Fibroblast of lung (primary cell): ENCODE measurements at regions not wholly inside any gene's neighbourhood (a gene's known extent, or its start where the extent isn't known, plus 50 kb on each side); places are given as distances from the start of the nearest gene placed in this dataset.

Source experiments
- EZH2 ChIP-seq: IDR thresholded peaks from 2 replicates; pipeline ENCODE4 v1.5.1; 2012; ENCODE audit warnings: low read length, control low read depth, mild to moderate bottlenecking; ENCODE audit errors: missing control alignments
- TF ChIP-seq, protein P1 (sequence below), 2 donors: IDR thresholded peaks in 1 of 2; conservative IDR thresholded peaks in 1 of 2; 1 replicate in 1 of 2; 2 replicates in 1 of 2; pipeline ENCODE4 v1.5.1; 2011 to 2012; ENCODE audit warnings: low read length in 2 of 2, control low read depth in 1 of 2, inconsistent platforms in 1 of 2, low read depth in 1 of 2, mild to moderate bottlenecking in 1 of 2

DNA sequence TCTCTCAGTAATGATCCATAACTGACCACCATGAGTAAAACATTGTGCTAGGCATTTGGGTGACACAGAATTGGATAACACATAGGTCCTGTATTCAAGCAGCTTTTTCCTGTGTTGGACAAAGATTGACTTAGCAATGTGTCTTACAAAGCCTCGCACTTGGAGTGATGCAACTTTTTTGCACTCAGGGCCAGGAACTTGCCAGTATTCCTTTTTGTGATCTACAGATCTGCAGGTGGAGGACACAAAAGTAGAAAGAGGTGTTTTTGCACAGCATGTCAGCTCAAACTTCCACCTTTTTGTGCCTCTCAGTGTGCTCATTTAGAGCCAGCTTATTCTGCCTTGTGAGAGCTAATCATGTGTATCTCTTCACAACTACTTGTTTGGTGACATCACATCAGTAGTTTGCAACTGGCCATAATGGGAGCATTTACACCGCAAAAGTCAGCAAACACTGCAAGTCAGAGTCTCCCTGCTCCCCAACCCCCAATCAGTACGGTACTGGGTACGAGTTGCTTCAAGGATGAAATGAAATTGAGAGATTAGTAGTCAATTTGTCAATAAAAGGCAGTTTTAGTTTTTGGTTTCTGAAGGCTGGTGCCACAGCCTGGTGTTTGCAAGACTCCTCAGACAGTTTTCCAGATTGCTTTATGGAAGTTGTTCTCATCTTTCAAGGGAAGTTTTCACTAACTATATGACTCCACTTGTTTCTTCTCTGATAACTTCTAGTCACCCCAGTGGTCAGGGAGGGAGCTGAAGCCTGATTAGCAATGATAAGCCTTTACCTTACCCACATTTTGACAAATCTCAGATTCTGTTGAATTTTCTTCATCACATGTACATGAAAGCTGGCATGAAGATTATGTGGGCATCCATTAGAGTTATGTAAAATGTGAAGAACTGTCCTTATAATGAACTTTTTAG lies 149.1 kb downstream of the PDCD6IP start:
- TF ChIP-seq, protein P1, sequence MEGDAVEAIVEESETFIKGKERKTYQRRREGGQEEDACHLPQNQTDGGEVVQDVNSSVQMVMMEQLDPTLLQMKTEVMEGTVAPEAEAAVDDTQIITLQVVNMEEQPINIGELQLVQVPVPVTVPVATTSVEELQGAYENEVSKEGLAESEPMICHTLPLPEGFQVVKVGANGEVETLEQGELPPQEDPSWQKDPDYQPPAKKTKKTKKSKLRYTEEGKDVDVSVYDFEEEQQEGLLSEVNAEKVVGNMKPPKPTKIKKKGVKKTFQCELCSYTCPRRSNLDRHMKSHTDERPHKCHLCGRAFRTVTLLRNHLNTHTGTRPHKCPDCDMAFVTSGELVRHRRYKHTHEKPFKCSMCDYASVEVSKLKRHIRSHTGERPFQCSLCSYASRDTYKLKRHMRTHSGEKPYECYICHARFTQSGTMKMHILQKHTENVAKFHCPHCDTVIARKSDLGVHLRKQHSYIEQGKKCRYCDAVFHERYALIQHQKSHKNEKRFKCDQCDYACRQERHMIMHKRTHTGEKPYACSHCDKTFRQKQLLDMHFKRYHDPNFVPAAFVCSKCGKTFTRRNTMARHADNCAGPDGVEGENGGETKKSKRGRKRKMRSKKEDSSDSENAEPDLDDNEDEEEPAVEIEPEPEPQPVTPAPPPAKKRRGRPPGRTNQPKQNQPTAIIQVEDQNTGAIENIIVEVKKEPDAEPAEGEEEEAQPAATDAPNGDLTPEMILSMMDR (conservative IDR thresholded peaks at IDR 0.05 in 1 of 2, IDR thresholded peaks at IDR 0.05 in 1 of 2; ENCODE audit: low read depth in 1 of 2, low read length in 2 of 2) = no peak
- TF ChIP-seq EZH2 = no peak
